ENCODE measurements at regions not wholly inside any gene's neighbourhood (a gene's known extent, or its start where the extent isn't known, plus 50 kb on each side); places are given as distances from the start of the nearest gene placed in this dataset.

- DNase-seq (ENCODE audit: low read depth in 4 of 4, low spot score in 2 of 4), result no peak
Observed at GRCh38 chr12:126761420-126761819, 1505.5 kb upstream of the TMEM132C start.

- no peak for DNase-seq (ENCODE audit: low read depth in 4 of 4, low spot score in 2 of 4)
Observed at GRCh38 chr12:126762150-126762549, 1504.8 kb upstream of the TMEM132C start.

GRCh38 chr12:126763359-126763758 lies 1503.6 kb upstream of the TMEM132C start:
- DNase-seq (ENCODE audit: low read depth in 4 of 4, low spot score in 2 of 4), result no peak

GRCh38 chr12:126767334-126767733 lies 1499.6 kb upstream of the TMEM132C start:
- DNase-seq (ENCODE audit: low read depth in 4 of 4, low spot score in 2 of 4), result no peak

GRCh38 chr12:126768517-126768916 lies 1498.5 kb upstream of the TMEM132C start:
- DNase-seq (ENCODE audit: low read depth in 4 of 4, low spot score in 2 of 4), result no peak

GRCh38 chr12:126770188-126770587 lies 1496.8 kb upstream of the TMEM132C start:
- DNase-seq (ENCODE audit: low read depth in 4 of 4, low spot score in 2 of 4), result no peak

GRCh38 chr12:126772171-126772864 lies 1494.7 kb upstream of the TMEM132C start:
- no peak for DNase-seq (ENCODE audit: low read depth in 4 of 4, low spot score in 2 of 4)

- no peak for DNase-seq (ENCODE audit: low read depth in 4 of 4, low spot score in 2 of 4)
Observed at GRCh38 chr12:126773012-126773411, 1494.0 kb upstream of the TMEM132C start.

GRCh38 chr12:126773491-126773890 lies 1493.5 kb upstream of the TMEM132C start:
- DNase-seq (ENCODE audit: low read depth in 4 of 4, low spot score in 2 of 4), result no peak

- no peak for DNase-seq (ENCODE audit: low read depth in 4 of 4, low spot score in 2 of 4)
Observed at GRCh38 chr12:126776026-126776655, 1490.8 kb upstream of the TMEM132C start.

GRCh38 chr12:126780343-126780742 lies 1486.6 kb upstream of the TMEM132C start:
- DNase-seq (ENCODE audit: low read depth in 4 of 4, low spot score in 2 of 4), result no peak

- no peak for DNase-seq (ENCODE audit: low read depth in 4 of 4, low spot score in 2 of 4)
Observed at GRCh38 chr12:126781593-126781992, 1485.4 kb upstream of the TMEM132C start.

- no peak for DNase-seq (ENCODE audit: low read depth in 4 of 4, low spot score in 2 of 4)
Observed at GRCh38 chr12:126782083-126782482, 1484.9 kb upstream of the TMEM132C start.

- DNase-seq (ENCODE audit: low read depth in 4 of 4, low spot score in 2 of 4), result peak in 3 of 4 donors; percentile 6 to 27 (median 9)
Observed at GRCh38 chr12:126784328-126784921, 1482.5 kb upstream of the TMEM132C start.

GRCh38 chr12:126789963-126790362 lies 1477.0 kb upstream of the TMEM132C start:
- DNase-seq (ENCODE audit: low read depth in 4 of 4, low spot score in 2 of 4), result no peak

- no peak for DNase-seq (ENCODE audit: low read depth in 4 of 4, low spot score in 2 of 4)
Observed at GRCh38 chr12:126791122-126791521, 1475.8 kb upstream of the TMEM132C start.

- no peak for DNase-seq (ENCODE audit: low read depth in 4 of 4, low spot score in 2 of 4)
Observed at GRCh38 chr12:126792411-126792810, 1474.6 kb upstream of the TMEM132C start.

GRCh38 chr12:126797525-126797924 lies 1469.4 kb upstream of the TMEM132C start:
- no peak for DNase-seq (ENCODE audit: low read depth in 4 of 4, low spot score in 2 of 4)

GRCh38 chr12:126798449-126798848 lies 1468.5 kb upstream of the TMEM132C start:
- DNase-seq (ENCODE audit: low read depth in 4 of 4, low spot score in 2 of 4), result no peak

GRCh38 chr12:126807312-126807865 lies 1459.6 kb upstream of the TMEM132C start:
- no peak for DNase-seq (ENCODE audit: low read depth in 4 of 4, low spot score in 2 of 4)

- peak in 1 of 4 donors; percentile 9 for DNase-seq (ENCODE audit: low read depth in 4 of 4, low spot score in 2 of 4)
Observed at GRCh38 chr12:126811391-126811790, 1455.6 kb upstream of the TMEM132C start.

GRCh38 chr12:126819554-126819953 lies 1447.4 kb upstream of the TMEM132C start:
- no peak for DNase-seq (ENCODE audit: low read depth in 4 of 4, low spot score in 2 of 4)

All from left renal cortex interstitium (tissue), 4 donors.